GM12878 (cell line): ENCODE measurements at regions not wholly inside any gene's neighbourhood (a gene's known extent, or its start where the extent isn't known, plus 50 kb on each side); places are given as distances from the start of the nearest gene placed in this dataset.

Source experiments
- ATAC-seq: fragments of 200-7000 bp; cut with Tn5 transposase; 3 replicates; pipeline ENCODE4 v1.9.1; 2020; ENCODE audit warnings: mild to moderate bottlenecking, moderate library complexity
- BruUV-seq: library from RNA; stranded (reverse); fragments of 400-500 nt; replicated peaks from 2 replicates; lab custom pipeline; 2021; lab: Mats Ljungman, UMichigan
- CTCF ChIA-PET: fragments of 300-600 bp; sonication (Branson Sonifier 250); formaldehyde crosslinking; extraction: SDS; loops from one replicate; lab custom pipeline; 2021; ENCODE audit warnings: inconsistent platforms; lab: Yijun Ruan, JAX
- POLR2A ChIA-PET: fragments of 350-600 bp; formaldehyde crosslinking; extraction: SDS; loops from one replicate; lab custom pipeline; 2021; ENCODE audit warnings: inconsistent platforms; lab: Charles Lee
- RAD21 ChIA-PET: fragments of 300-600 bp; sonication (Branson Sonifier 250); formaldehyde crosslinking; loops from one replicate; lab custom pipeline; 2023; ENCODE audit warnings: antibody characterized with exemption; ENCODE audit not compliant: unreplicated experiment; lab: Charles Lee
- SMC1A ChIA-PET: fragments of 300-600 bp; sonication (Branson Sonifier 250); formaldehyde crosslinking; loops from one replicate; lab custom pipeline; 2023; ENCODE audit not compliant: unreplicated experiment, uncharacterized antibody; lab: Charles Lee
- DNase-seq: peaks from one replicate; pipeline ENCODE4 v3.0.0-alpha.2; 2011; ENCODE audit warnings: low read depth, low spot score
- FAIRE-seq: peaks from 3 replicates; lab custom pipeline; 2011; peaks lifted over from hg19 to GRCh38; lab: Jason Lieb, UNC
- H2AFZ ChIP-seq: 2 replicates; pipeline ENCODE4 v1.6.0; 2011; ENCODE audit warnings: low read depth, low read length, control low read depth; ENCODE audit not compliant: control insufficient read depth
- H3K27ac ChIP-seq: 2 replicates; pipeline ENCODE4 v1.5.1; 2011; ENCODE audit warnings: control low read depth; ENCODE audit not compliant: control insufficient read depth, insufficient read depth
- H3K27me3 ChIP-seq, 2 experiments: replicated peaks in 1 of 2; 2 replicates each; pipeline versions ENCODE4 v1.6.0 to v1.6.1; 2011; ENCODE audit warnings: low read length in 1 of 2; ENCODE audit not compliant: control insufficient read depth in 2 of 2, insufficient read depth in 2 of 2
- H3K36me3 ChIP-seq, 2 experiments: 2 replicates each; pipeline ENCODE4 v1.5.1; 2011; ENCODE audit warnings: low read length in 1 of 2; ENCODE audit not compliant: control insufficient read depth in 2 of 2, insufficient read depth in 2 of 2
- H3K4me1 ChIP-seq: 2 replicates; pipeline ENCODE4 v1.6.1; 2011; ENCODE audit warnings: mild to moderate bottlenecking, low read length, moderate library complexity, mixed read lengths; ENCODE audit not compliant: control insufficient read depth, insufficient read depth
- H3K4me2 ChIP-seq: 2 replicates; pipeline ENCODE4 v1.6.0; 2011; ENCODE audit warnings: control low read depth; ENCODE audit not compliant: control insufficient read depth, insufficient read depth
- H3K4me3 ChIP-seq: fragments of 200-600 bp; sonication (generic); 2 replicates; pipeline ENCODE4 v1.5.1; 2016
- H3K79me2 ChIP-seq: 2 replicates; pipeline ENCODE4 v1.6.0; 2011; ENCODE audit warnings: low read length; ENCODE audit not compliant: control insufficient read depth, insufficient read depth
- H3K9ac ChIP-seq: 2 replicates; pipeline ENCODE4 v1.8.0; 2011; ENCODE audit warnings: low read length, control low read depth, mixed read lengths; ENCODE audit not compliant: control insufficient read depth, insufficient read depth
- H3K9me3 ChIP-seq: replicated peaks from 3 replicates; pipeline ENCODE4 v1.5.1; 2011; ENCODE audit warnings: mild to moderate bottlenecking, low read length; ENCODE audit not compliant: control insufficient read depth, insufficient read depth
- H4K20me1 ChIP-seq: 2 replicates; pipeline ENCODE4 v1.6.0; 2011; ENCODE audit not compliant: control insufficient read depth, insufficient read depth
- CBX3 ChIP-seq: fragments of 200-600 bp; sonication (generic); IDR thresholded peaks from 2 replicates; pipeline ENCODE4 v1.6.1; 2016; ENCODE audit warnings: low read depth, borderline replicate concordance
- CHD1 ChIP-seq: IDR thresholded peaks from 2 replicates; pipeline ENCODE4 v1.6.1; 2012; ENCODE audit warnings: low read depth, low read length, improper control_type of control experiment
- EED ChIP-seq: sonication (generic); IDR thresholded peaks from 2 replicates; pipeline ENCODE4 v1.6.1; 2016; ENCODE audit warnings: antibody characterized with exemption, low read depth
- FOXM1 ChIP-seq: IDR thresholded peaks from 2 replicates; pipeline ENCODE4 v1.6.1; 2012; ENCODE audit warnings: low read depth, mild to moderate bottlenecking, inconsistent platforms, low read length, moderate library complexity
- GATAD2B ChIP-seq: fragments of 450-650 bp; conservative IDR thresholded peaks from 2 replicates; pipeline ENCODE4 v1.6.1; 2017; ENCODE audit warnings: low read depth, mild to moderate bottlenecking, moderate library complexity
- IRF5 ChIP-seq: fragments of 450-650 bp; IDR thresholded peaks from 2 replicates; pipeline ENCODE4 v1.6.1; 2017; ENCODE audit warnings: borderline replicate concordance
- JUNB ChIP-seq: IDR thresholded peaks from 2 replicates; pipeline ENCODE4 v1.6.1; 2016; ENCODE audit warnings: antibody characterized with exemption, mild to moderate bottlenecking
- KAT2A ChIP-seq: conservative IDR thresholded peaks from 2 replicates; pipeline ENCODE4 v1.6.1; 2011; ENCODE audit warnings: low read depth, low read length; ENCODE audit not compliant: control insufficient read depth
- MTA2 ChIP-seq: fragments of 450-650 bp; IDR thresholded peaks from 2 replicates; pipeline ENCODE4 v1.6.1; 2016; ENCODE audit warnings: low read depth, mild to moderate bottlenecking, moderate library complexity
- NR2C1 ChIP-seq: fragments of 450-650 bp; IDR thresholded peaks from 2 replicates; pipeline ENCODE4 v1.6.1; 2017; ENCODE audit warnings: antibody characterized with exemption, mild to moderate bottlenecking, moderate library complexity
- NRF1 ChIP-seq: conservative IDR thresholded peaks from 2 replicates; pipeline ENCODE4 v1.6.1; 2011; ENCODE audit warnings: mild to moderate bottlenecking, low read depth, low read length, improper control_type of control experiment
- RAD51 ChIP-seq: fragments of 450-650 bp; IDR thresholded peaks from 2 replicates; pipeline ENCODE4 v1.6.1; 2016; ENCODE audit warnings: moderate library complexity, mild to moderate bottlenecking, inconsistent platforms
- RBBP5 ChIP-seq: fragments of 200-600 bp; sonication (generic); conservative IDR thresholded peaks from 2 replicates; pipeline ENCODE4 v1.6.1; 2016
- RELA ChIP-seq: fragments of 450-650 bp; IDR thresholded peaks from 2 replicates; pipeline ENCODE4 v1.8.0; 2014; ENCODE audit warnings: borderline replicate concordance; ENCODE audit not compliant: partially characterized antibody
- SP1 ChIP-seq: IDR thresholded peaks from one replicate; pipeline ENCODE4 v1.6.1; 2011; ENCODE audit warnings: low read depth, low read length
- SUPT20H ChIP-seq: IDR thresholded peaks from 2 replicates; pipeline ENCODE4 v1.6.1; 2011; ENCODE audit warnings: low read depth, mild to moderate bottlenecking, low read length, moderate library complexity, borderline replicate concordance; ENCODE audit not compliant: control insufficient read depth
- TCF12 ChIP-seq: IDR thresholded peaks from 2 replicates; pipeline ENCODE4 v1.6.1; 2011; ENCODE audit warnings: low read depth, mild to moderate bottlenecking, low read length
- WGBS: methylation state at CpG from one replicate; pipeline ENCODE4 v1.1.6; 2016; ENCODE audit warnings: low lambda C conversion rate; ENCODE audit not compliant: insufficient replicate concordance, insufficient coverage; ENCODE audit errors: missing lambda C conversion rate; 5-methylcytosine and 5-hydroxymethylcytosine counted together
- in situ Hi-C: fragments of 300-500 bp; cut with MboI; formaldehyde crosslinking; loops from 9 replicates; pipeline ENCODE4 v1.14.3; 2018; ENCODE audit warnings: mixed read lengths
- intact Hi-C: fragments of 100-400 bp; cut with micrococcal nuclease; formaldehyde crosslinking; loops from one replicate; pipeline ENCODE4 v1.14.2; 2022; ENCODE audit not compliant: unreplicated experiment

DNA sequence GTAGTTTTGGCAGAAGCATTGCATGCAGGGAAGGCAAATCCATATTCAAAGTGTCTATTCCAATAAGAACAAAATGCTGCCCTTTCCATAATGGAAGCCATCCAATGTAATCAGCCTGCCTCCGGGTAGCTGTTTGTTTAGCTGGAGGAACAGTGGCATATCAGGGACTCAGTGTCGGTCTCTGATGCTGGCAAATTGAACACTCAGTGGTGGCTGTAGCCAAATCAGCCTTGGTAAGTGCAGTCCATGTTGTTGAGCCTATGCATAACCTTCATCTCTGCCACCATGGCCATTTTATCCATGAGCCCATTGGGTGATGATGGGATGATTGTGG, 147.8 kb upstream of the MAX start:
- H3K27ac ChIP-seq = no peak overlapping the region
- POLR2A ChIA-PET = no interaction called here
- SMC1A ChIA-PET = no interaction called here
- no peaks in the 10 kb centered on the region for H3K79me2 ChIP-seq
- no peak overlapping the region for H3K9ac ChIP-seq
- DNase-seq (no peak), FAIRE-seq (no peak), ATAC-seq (no peak)
- RAD21 ChIA-PET = no interaction called here
- H4K20me1 ChIP-seq = no peaks in the 10 kb centered on the region
- no peaks in the 10 kb centered on the region for H3K4me1 ChIP-seq
- H3K4me2 ChIP-seq = no peak overlapping the region
- no TSS peak for BruUV-seq
- H3K9me3 ChIP-seq = no peaks in the 10 kb centered on the region
- no peak overlapping the region for H2AFZ ChIP-seq
- CTCF ChIA-PET = no interaction called here
- intact Hi-C loops = no loop called here
- 97% methylated on average over 2 of the region's 2 CpGs for WGBS
- H3K27me3 ChIP-seq = no peaks in the 10 kb centered on the region
- no peak overlapping the region for H3K4me3 ChIP-seq
- in situ Hi-C loops = no loop called here
- TF ChIP-seq KAT2A (no peak), CBX3 (no peak), MTA2 (no peak), IRF5 (no peak), FOXM1 (no peak), CHD1 (no peak), NR2C1 (no peak), SUPT20H (no peak), NRF1 (no peak), GATAD2B (no peak), EED (no peak), TCF12 (no peak), SP1 (no peak), RELA (no peak), RAD51 (no peak), JUNB (no peak), RBBP5 (no peak)
- H3K36me3 ChIP-seq = no peaks in the 10 kb centered on the region
